ENCODE measurements at regions not wholly inside any gene's neighbourhood (a gene's known extent, or its start where the extent isn't known, plus 50 kb on each side); places are given as distances from the start of the nearest gene placed in this dataset.

- TF ChIP-seq ZNF462 (CRISPR knock-in tag; IDR thresholded peaks at IDR 0.05) (no peak), ZNF114 (CRISPR knock-in tag; IDR thresholded peaks at IDR 0.05) (no peak), CREB1 (CRISPR knock-in tag; IDR thresholded peaks at IDR 0.05; ENCODE audit: low read depth) (no peak), POLR2AphosphoS5 (IDR thresholded peaks at IDR 0.05; ENCODE audit: low read depth) (no peak), NANOG (IDR thresholded peaks at IDR 0.05; ENCODE audit: borderline replicate concordance) (no peak), JUNB (IDR thresholded peaks at IDR 0.05; ENCODE audit: unreplicated experiment) (no peak), CTCF (conservative IDR thresholded peaks at IDR 0.05; ENCODE audit: low read depth in 2 of 2) (no peak), EZH2phosphoT487 (IDR thresholded peaks at IDR 0.05; ENCODE audit: unreplicated experiment) (no peak)
Measured at GRCh38 chr2:53302455-53302854, 465.1 kb upstream of the CHAC2 start (continued).

Measured in GM23338 (cell line).